IMR-90 (cell line): ENCODE measurements at regions not wholly inside any gene's neighbourhood (a gene's known extent, or its start where the extent isn't known, plus 50 kb on each side); places are given as distances from the start of the nearest gene placed in this dataset.

Experiments used
- ATAC-seq: fragments of 200-7000 bp; cut with Tn5 transposase; 2 replicates; pipeline ENCODE4 v1.9.1; 2020; ENCODE audit warnings: low read depth, mild to moderate bottlenecking, moderate library complexity
- BruUV-seq: library from RNA; stranded (reverse); fragments of 400-500 nt; replicated peaks from 2 replicates; lab custom pipeline; 2021; lab: Mats Ljungman, UMichigan
- CTCF ChIA-PET: fragments of 300-600 bp; formaldehyde crosslinking; extraction: SDS; loops from one replicate; lab custom pipeline; 2021; ENCODE audit warnings: antibody characterized with exemption; lab: Yijun Ruan, JAX
- POLR2A ChIA-PET: fragments of 300-600 bp; sonication (Branson Sonifier 250); formaldehyde crosslinking; loops from one replicate; lab custom pipeline; 2022; ENCODE audit warnings: antibody characterized with exemption; ENCODE audit not compliant: unreplicated experiment; lab: Charles Lee
- DNase-seq: peaks from one replicate; pipeline ENCODE4 v3.0.0; 2013
- H2AFZ ChIP-seq: replicated peaks from 2 replicates; pipeline ENCODE3; 2013; ENCODE audit warnings: low read length, mild to moderate bottlenecking; ENCODE audit not compliant: poor library complexity
- H2AK5ac ChIP-seq: 2 replicates; pipeline ENCODE4 v1.6.1; 2013; ENCODE audit warnings: low read depth, low read length, inconsistent platforms
- H2AK9ac ChIP-seq: replicated peaks from 2 replicates; pipeline ENCODE3; 2013; ENCODE audit warnings: mild to moderate bottlenecking, low read depth, low read length, moderate library complexity; ENCODE audit not compliant: poor library complexity
- H2BK120ac ChIP-seq: 2 replicates; pipeline ENCODE4 v1.6.1; 2013; ENCODE audit warnings: low read depth, low read length, inconsistent platforms
- H2BK15ac ChIP-seq: 3 replicates; pipeline ENCODE4 v1.6.1; 2013; ENCODE audit warnings: low read depth, low read length, inconsistent platforms
- H2BK20ac ChIP-seq: 2 replicates; pipeline ENCODE4 v1.6.1; 2013; ENCODE audit warnings: low read depth, mild to moderate bottlenecking, inconsistent platforms, low read length, moderate library complexity
- H2BK5ac ChIP-seq: 2 replicates; pipeline ENCODE4 v1.6.1; 2013; ENCODE audit warnings: mild to moderate bottlenecking, low read depth, low read length, inconsistent platforms; ENCODE audit not compliant: poor library complexity, severe bottlenecking
- H3K14ac ChIP-seq: replicated peaks from 2 replicates; pipeline ENCODE4 v1.6.1; 2013; ENCODE audit warnings: low read depth, low read length, inconsistent platforms
- H3K18ac ChIP-seq: 2 replicates; pipeline ENCODE4 v1.6.1; 2013; ENCODE audit warnings: low read depth, low read length, control low read depth
- H3K23ac ChIP-seq: 2 replicates; pipeline ENCODE4 v1.6.1; 2013; ENCODE audit warnings: low read depth, low read length, inconsistent platforms
- H3K27ac ChIP-seq: 2 replicates; pipeline ENCODE4 v1.5.1; 2013; ENCODE audit warnings: mild to moderate bottlenecking, control low read depth, low read length; ENCODE audit not compliant: insufficient read depth
- H3K27me3 ChIP-seq: 2 replicates; pipeline ENCODE4 v1.6.1; 2013; ENCODE audit warnings: low read length; ENCODE audit not compliant: control insufficient read depth, insufficient read depth
- H3K36me3 ChIP-seq: 2 replicates; pipeline ENCODE4 v1.6.1; 2013; ENCODE audit warnings: low read length, mixed read lengths; ENCODE audit not compliant: control insufficient read depth, insufficient read depth
- H3K4ac ChIP-seq: 2 replicates; pipeline ENCODE4 v1.6.1; 2013; ENCODE audit warnings: low read depth, low read length, inconsistent platforms
- H3K4me1 ChIP-seq: 2 replicates; pipeline ENCODE4 v1.6.1; 2013; ENCODE audit warnings: low read length, mixed read lengths; ENCODE audit not compliant: control insufficient read depth, insufficient read depth
- H3K4me2 ChIP-seq: 2 replicates; pipeline ENCODE4 v1.6.1; 2013; ENCODE audit warnings: low read depth, mild to moderate bottlenecking, control low read depth, low read length, moderate library complexity
- H3K4me3 ChIP-seq: 2 replicates; pipeline ENCODE4 v1.5.1; 2013; ENCODE audit warnings: low read depth, mild to moderate bottlenecking, control low read depth, low read length, moderate library complexity; ENCODE audit not compliant: insufficient read depth
- H3K56ac ChIP-seq: 2 replicates; pipeline ENCODE4 v1.6.1; 2013; ENCODE audit warnings: low read length, inconsistent platforms; ENCODE audit not compliant: insufficient read depth; ENCODE audit errors: extremely low read depth
- H3K79me1 ChIP-seq, 2 experiments: 2 replicates each; pipeline ENCODE4 v1.6.1; 2013; ENCODE audit warnings: low read length in 2 of 2, inconsistent platforms in 1 of 2, low read depth in 1 of 2
- H3K9ac ChIP-seq: 2 replicates; pipeline ENCODE4 v1.6.1; 2013; ENCODE audit warnings: low read depth, low read length, control low read depth
- H3K9me1 ChIP-seq: 2 replicates; pipeline ENCODE4 v1.6.1; 2013; ENCODE audit warnings: low read length, inconsistent platforms; ENCODE audit not compliant: insufficient read depth
- H3K9me3 ChIP-seq: 2 replicates; pipeline ENCODE4 v1.6.1; 2013; ENCODE audit warnings: low read length; ENCODE audit not compliant: control insufficient read depth, insufficient read depth
- H4K20me1 ChIP-seq: 2 replicates; pipeline ENCODE4 v1.6.1; 2013; ENCODE audit warnings: low read length, inconsistent platforms; ENCODE audit not compliant: insufficient read depth
- H4K5ac ChIP-seq: 2 replicates; pipeline ENCODE4 v1.6.1; 2013; ENCODE audit warnings: mild to moderate bottlenecking, low read depth, low read length, control low read depth
- H4K8ac ChIP-seq, 2 experiments: 2 replicates each; pipeline ENCODE4 v1.6.1; 2013; ENCODE audit warnings: low read depth in 2 of 2, low read length in 2 of 2, control low read depth in 1 of 2, inconsistent platforms in 1 of 2
- H4K91ac ChIP-seq: 2 replicates; pipeline ENCODE4 v1.6.1; 2013; ENCODE audit warnings: low read depth, low read length, inconsistent platforms; ENCODE audit not compliant: insufficient read depth
- BHLHE40 ChIP-seq: fragments of 150-350 bp; IDR thresholded peaks from 2 replicates; pipeline ENCODE4 v1.6.1; 2016; ENCODE audit warnings: mild to moderate bottlenecking, low read depth, low read length
- WGBS, 2 experiments: methylation state at CpG; one replicate each; pipeline versions ENCODE4 v1.1.5 to v1.1.7; 2013; ENCODE audit warnings: missing lambda C conversion rate in 2 of 2; ENCODE audit not compliant: insufficient read length in 1 of 2; ENCODE audit errors: extremely low coverage in 2 of 2; 5-methylcytosine and 5-hydroxymethylcytosine counted together
- dilution Hi-C: fragments of 300-500 bp; cut with HindIII; formaldehyde crosslinking; loops from one replicate; pipeline ENCODE4 v1.14.3; 2018; ENCODE audit warnings: low sequenced_read_pairs; ENCODE audit not compliant: unreplicated experiment
- in situ Hi-C: fragments of 300-500 bp; cut with MboI; formaldehyde crosslinking; loops from 3 replicates; pipeline ENCODE4 v1.14.3; 2019; ENCODE audit warnings: low sequenced_read_pairs, inconsistent platforms, mixed read lengths
- intact Hi-C: fragments of 100-400 bp; cut with micrococcal nuclease; formaldehyde crosslinking; loops from 2 replicates; pipeline ENCODE4 v1.10.0; 2022

DNA sequence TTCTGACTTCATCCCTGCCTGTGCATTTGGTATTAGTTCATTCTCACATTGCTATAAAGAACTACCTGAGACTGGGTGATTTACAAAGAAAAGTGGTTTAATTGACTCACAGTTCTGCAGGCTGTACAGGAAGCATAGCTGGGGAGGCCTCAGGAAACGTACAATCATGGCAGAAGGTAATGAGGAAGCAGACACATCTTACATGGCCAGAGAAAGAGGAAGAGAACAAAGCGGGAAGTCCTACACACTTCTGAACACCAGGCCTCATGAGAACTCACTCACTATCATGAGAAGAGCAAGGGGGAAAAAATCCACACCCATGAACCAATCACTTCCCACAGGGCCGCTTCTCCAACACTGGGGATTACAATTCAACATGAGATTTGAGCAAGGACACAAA is 303.9 kb downstream of the CBLN4 start:
- H2BK15ac ChIP-seq, result no peak overlapping the region
- no peaks in the 10 kb centered on the region for H3K36me3 ChIP-seq
- no peak overlapping the region for H3K18ac ChIP-seq
- H3K4me1 ChIP-seq, result no peaks in the 10 kb centered on the region
- H2AK5ac ChIP-seq, result no peak overlapping the region
- dilution Hi-C loops (no loop called here), intact Hi-C loops (no loop called here), in situ Hi-C loops (no loop called here)
- ATAC-seq (no peak), DNase-seq (no peak)
- no peak overlapping the region for H3K56ac ChIP-seq
- no peak overlapping the region for H3K27ac ChIP-seq
- no peak overlapping the region for H4K5ac ChIP-seq
- ChIA-PET POLR2A (no interaction called here), CTCF (no interaction called here)
- no peak overlapping the region for H2BK5ac ChIP-seq
- H3K79me1 ChIP-seq, result no peaks in the 10 kb centered on the region
- H3K9me3 ChIP-seq, result peaks cover 6% of the 10 kb centered on the region
- H4K91ac ChIP-seq, result no peak overlapping the region
- H4K8ac ChIP-seq, result no peak overlapping the region
- no peak overlapping the region for H2AK9ac ChIP-seq
- H3K9me1 ChIP-seq, result no peaks in the 10 kb centered on the region
- H4K20me1 ChIP-seq, result no peaks in the 10 kb centered on the region
- H3K14ac ChIP-seq, result no peak overlapping the region
- no CpG with 5 or more reads among the region's 3 CpGs for WGBS, 2 experiments
- no peak overlapping the region for H3K9ac ChIP-seq
- no peak overlapping the region for H3K4me3 ChIP-seq
- H2BK20ac ChIP-seq, result no peak overlapping the region
- H3K4me2 ChIP-seq, result no peak overlapping the region
- no peak for TF ChIP-seq BHLHE40
- BruUV-seq, result no TSS peak
- no peaks in the 10 kb centered on the region for H3K27me3 ChIP-seq
- no peak overlapping the region for H2BK120ac ChIP-seq
- no peak overlapping the region for H3K4ac ChIP-seq
- no peak overlapping the region for H3K23ac ChIP-seq
- no peak overlapping the region for H2AFZ ChIP-seq
